ENCODE measurements at regions not wholly inside any gene's neighbourhood (a gene's known extent, or its start where the extent isn't known, plus 50 kb on each side); places are given as distances from the start of the nearest gene placed in this dataset.

DNA sequence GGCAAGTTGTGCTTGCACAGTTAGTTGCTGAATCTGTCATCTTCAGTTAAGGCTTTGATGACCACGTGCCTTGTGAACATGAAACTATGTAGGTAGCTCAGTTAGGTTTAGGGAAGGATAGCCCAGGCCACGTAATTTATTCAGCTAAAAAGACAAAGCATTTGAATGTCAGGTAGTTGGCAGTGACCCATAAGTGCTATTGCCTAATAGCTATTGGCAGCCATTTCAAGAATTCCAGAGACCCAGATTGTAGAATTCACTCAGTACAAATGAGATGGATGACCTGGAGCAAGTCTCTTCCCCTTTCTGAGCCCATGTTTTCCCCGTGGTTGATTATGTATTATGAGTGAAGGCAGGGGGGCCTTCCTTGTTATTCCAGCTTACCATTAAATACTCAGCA is 265.3 kb upstream of the ANO5 start (continued):
- TF ChIP-seq NR4A1 (CRISPR knock-in tag; IDR thresholded peaks at IDR 0.05) (no peak), NR4A1 (tag; IDR thresholded peaks at IDR 0.05) (no peak), ZNF79 (CRISPR knock-in tag; IDR thresholded peaks at IDR 0.05; ENCODE audit: low read depth) (no peak), ZNF407 (IDR thresholded peaks at IDR 0.05; ENCODE audit: low read depth) (no peak)
